BJ (cell line): ENCODE measurements at regions not wholly inside any gene's neighbourhood (a gene's known extent, or its start where the extent isn't known, plus 50 kb on each side); places are given as distances from the start of the nearest gene placed in this dataset.

Experiments used
- CTCF ChIA-PET: fragments of 350-600 bp; formaldehyde crosslinking; extraction: SDS; loops from one replicate; lab custom pipeline; 2021; ENCODE audit warnings: antibody characterized with exemption, inconsistent platforms; lab: Yijun Ruan, JAX
- POLR2A ChIA-PET: fragments of 300-600 bp; sonication (Branson Sonifier 250); formaldehyde crosslinking; extraction: SDS; loops from one replicate; lab custom pipeline; 2021; ENCODE audit warnings: antibody characterized with exemption; lab: Charles Lee
- DNase-seq: peaks from one replicate; pipeline ENCODE4 v3.0.0-alpha.2; 2011; ENCODE audit warnings: low read depth
- H3K27me3 ChIP-seq: 2 replicates; pipeline ENCODE4 v1.6.0; 2011; ENCODE audit warnings: low read length; ENCODE audit not compliant: control insufficient read depth, insufficient read depth
- H3K36me3 ChIP-seq: 2 replicates; pipeline ENCODE4 v1.5.1; 2011; ENCODE audit warnings: low read length; ENCODE audit not compliant: control insufficient read depth, insufficient read depth
- H3K4me3 ChIP-seq: 2 replicates; pipeline ENCODE4 v1.5.1; 2011; ENCODE audit warnings: low read depth, mild to moderate bottlenecking, control low read depth, low read length
- CTCF ChIP-seq: IDR thresholded peaks from 2 replicates; pipeline ENCODE4 v1.5.1; 2011; ENCODE audit warnings: low read depth, mild to moderate bottlenecking, control low read depth, inconsistent platforms, low read length, moderate library complexity; ENCODE audit not compliant: insufficient read depth

- ChIA-PET POLR2A (no interaction called here), CTCF (interaction anchor here (0.8 to 2.3 kb wide), 4 partner anchors 9 to 951 kb away, joined by 3 to 8 read pairs (median 4); no protein-coding TSS in a partner anchor)
- no peaks in the 10 kb centered on the region for H3K27me3 ChIP-seq
- H3K36me3 ChIP-seq: no peaks in the 10 kb centered on the region
- no peak for DNase-seq
- no peak for TF ChIP-seq CTCF
- no peak overlapping the region for H3K4me3 ChIP-seq
Observed at GRCh38 chr18:25826823-25827222, 263.6 kb downstream of the SS18 start.

- H3K36me3 ChIP-seq: no peaks in the 10 kb centered on the region
- ChIA-PET POLR2A (no interaction called here), CTCF (interaction anchor here (0.9 to 1.4 kb wide), 2 partner anchors 9 to 11 kb away, joined by 3 to 5 read pairs; no protein-coding TSS in a partner anchor)
- H3K4me3 ChIP-seq: no peak overlapping the region
- no peak for TF ChIP-seq CTCF
- no peak for DNase-seq
- H3K27me3 ChIP-seq: no peaks in the 10 kb centered on the region; the same call in 1 of the 2 replicates
Observed at GRCh38 chr18:25825979-25826776, 264.2 kb downstream of the SS18 start.

- H3K4me3 ChIP-seq: no peak overlapping the region
- TF ChIP-seq CTCF: no peak
- ChIA-PET POLR2A (no interaction called here), CTCF (interaction anchor here (1.2 to 1.4 kb wide), 2 partner anchors 10 to 83 kb away, joined by 3 read pairs; no protein-coding TSS in a partner anchor)
- DNase-seq: no peak
- H3K27me3 ChIP-seq: no peaks in the 10 kb centered on the region; the same call in 1 of the 2 replicates
- H3K36me3 ChIP-seq: no peaks in the 10 kb centered on the region
Observed at GRCh38 chr18:25825056-25825455, 265.4 kb downstream of the SS18 start.

- POLR2A ChIA-PET: no interaction called here
Observed at GRCh38 chr18:25819746-25820363, 270.6 kb downstream of the SS18 start.

More at GRCh38 chr18:25819746-25820363, 270.6 kb downstream of the SS18 start:
- no peak for TF ChIP-seq CTCF
- DNase-seq: no peak
- Histone ChIP-seq H3K4me3 (no peak overlapping the region), H3K36me3 (no peaks in the 10 kb centered on the region), H3K27me3 (no peaks in the 10 kb centered on the region; the same call in 1 of the 2 replicates)
- CTCF ChIA-PET: interaction anchor here (1.2 to 3.2 kb wide), 2 partner anchors 8 to 12 kb away, joined by 3 to 12 read pairs; no protein-coding TSS in a partner anchor
